ENCODE measurements at regions not wholly inside any gene's neighbourhood (a gene's known extent, or its start where the extent isn't known, plus 50 kb on each side); places are given as distances from the start of the nearest gene placed in this dataset.

- TF ChIP-seq CTCF (IDR thresholded peaks at IDR 0.05) (no peak), POLR2AphosphoS5 (IDR thresholded peaks at IDR 0.05) (no peak)
Measured at GRCh38 chr16:60329108-60329507, 1595.0 kb upstream of the GOT2 start.
